Endothelial cell of umbilical vein (primary cell): ENCODE measurements at regions not wholly inside any gene's neighbourhood (a gene's known extent, or its start where the extent isn't known, plus 50 kb on each side); places are given as distances from the start of the nearest gene placed in this dataset.

Experiments
- BruUV-seq: library from RNA; stranded (reverse); fragments of 400-500 nt; replicated peaks from 2 replicates; lab custom pipeline; 2021; lab: Mats Ljungman, UMichigan
- CTCF ChIA-PET: fragments of 300-600, 350-600 bp; sonication (Branson Sonifier 250); formaldehyde crosslinking; loops from one replicate; lab custom pipeline; 2021; ENCODE audit warnings: antibody characterized with exemption, inconsistent platforms; lab: Charles Lee
- POLR2A ChIA-PET: fragments of 300-600, 350-600 bp; sonication (Branson Sonifier 250); formaldehyde crosslinking; loops from one replicate; lab custom pipeline; 2021; ENCODE audit warnings: antibody characterized with exemption, inconsistent platforms; lab: Charles Lee
- DNase-seq: peaks from one replicate; pipeline ENCODE4 v3.0.0-alpha.2; 2011; ENCODE audit warnings: low read depth, low spot score
- FAIRE-seq: peaks from 2 replicates; lab custom pipeline; 2011; peaks lifted over from hg19 to GRCh38; lab: Jason Lieb, UNC
- H2AFZ ChIP-seq: 2 replicates; pipeline ENCODE4 v1.6.0; 2012; ENCODE audit warnings: low read depth, low read length, control low read depth, inconsistent platforms
- H3K27ac ChIP-seq: 2 replicates; pipeline ENCODE4 v1.5.1; 2011; ENCODE audit warnings: low read depth, mild to moderate bottlenecking, control low read depth, low read length, moderate library complexity; ENCODE audit not compliant: insufficient read depth
- H3K27me3 ChIP-seq, 2 experiments: 2 replicates each; pipeline versions ENCODE4 v1.6.0 to v1.6.1; 2011; ENCODE audit warnings: low read length in 2 of 2, mixed read lengths in 1 of 2; ENCODE audit not compliant: control insufficient read depth in 2 of 2, insufficient read depth in 2 of 2
- H3K36me3 ChIP-seq, 2 experiments: 2 replicates in 1 of 2; 3 replicates in 1 of 2; pipeline ENCODE4 v1.5.1; 2011; ENCODE audit warnings: low read length in 2 of 2, mild to moderate bottlenecking in 1 of 2, moderate library complexity in 1 of 2; ENCODE audit not compliant: control insufficient read depth in 2 of 2, insufficient read depth in 2 of 2; ENCODE audit errors: extremely low read depth in 1 of 2
- H3K4me1 ChIP-seq: 3 replicates; pipeline ENCODE4 v1.5.1; 2011; ENCODE audit warnings: mild to moderate bottlenecking, low read length; ENCODE audit not compliant: control insufficient read depth, insufficient read depth; ENCODE audit errors: extremely low read depth
- H3K4me2 ChIP-seq: 2 replicates; pipeline ENCODE4 v1.6.1; 2011; ENCODE audit warnings: low read length, control low read depth, mixed read lengths; ENCODE audit not compliant: insufficient read depth
- H3K4me3 ChIP-seq, 3 experiments: fragments of 200-600 bp in 1 of 3; sonication (generic), shearing (Covaris generic) in 1 of 3; replicated peaks in 1 of 3; 2 replicates each; pipeline ENCODE4 v1.5.1; 2011 to 2016; ENCODE audit warnings: control low read depth in 3 of 3, low read length in 3 of 3, mild to moderate bottlenecking in 2 of 3, inconsistent platforms in 1 of 3, low read depth in 1 of 3, moderate library complexity in 1 of 3; ENCODE audit not compliant: insufficient read depth in 1 of 3
- H3K79me2 ChIP-seq: 2 replicates; pipeline ENCODE4 v1.6.0; 2012; ENCODE audit warnings: low read length, inconsistent platforms; ENCODE audit not compliant: control insufficient read depth, insufficient read depth
- H3K9ac ChIP-seq: replicated peaks from 2 replicates; pipeline ENCODE3; 2011; ENCODE audit warnings: low read length, control low read depth; ENCODE audit not compliant: insufficient read depth; ENCODE audit errors: extremely low read depth
- H3K9me1 ChIP-seq: replicated peaks from 3 replicates; pipeline ENCODE4 v1.6.0; 2011; ENCODE audit warnings: mild to moderate bottlenecking, low read length; ENCODE audit not compliant: control insufficient read depth, insufficient read depth; ENCODE audit errors: extremely low read depth
- H3K9me3 ChIP-seq: replicated peaks from 2 replicates; pipeline ENCODE4 v1.5.1; 2012; ENCODE audit warnings: low read length, inconsistent platforms; ENCODE audit not compliant: control insufficient read depth, insufficient read depth
- H4K20me1 ChIP-seq: replicated peaks from 2 replicates; pipeline ENCODE3; 2011; ENCODE audit warnings: mild to moderate bottlenecking, low read length; ENCODE audit not compliant: control insufficient read depth, insufficient read depth; ENCODE audit errors: extremely low read depth
- CTCF ChIP-seq, 2 donors: IDR thresholded peaks; 1 replicate in 1 of 2; 2 replicates in 1 of 2; pipeline ENCODE4 v1.5.1; 2011; ENCODE audit warnings: low read length in 2 of 2, mild to moderate bottlenecking in 2 of 2, moderate library complexity in 2 of 2, control low read depth in 1 of 2, inconsistent platforms in 1 of 2, low read depth in 1 of 2; ENCODE audit not compliant: insufficient read depth in 1 of 2; ENCODE audit errors: extremely low read depth in 1 of 2
- EZH2 ChIP-seq: IDR thresholded peaks from 2 replicates; pipeline ENCODE4 v1.6.1; 2012; ENCODE audit warnings: borderline replicate concordance, low read depth, mild to moderate bottlenecking, moderate library complexity, low read length, inconsistent platforms; ENCODE audit not compliant: severe bottlenecking
- FOS ChIP-seq: IDR thresholded peaks from 2 replicates; pipeline ENCODE4 v1.6.1; 2011; ENCODE audit warnings: mild to moderate bottlenecking, low read length, moderate library complexity, borderline replicate concordance; ENCODE audit not compliant: insufficient read depth
- JUN ChIP-seq: IDR thresholded peaks from 2 replicates; pipeline ENCODE4 v1.6.1; 2011; ENCODE audit warnings: borderline replicate concordance, low read depth; ENCODE audit not compliant: insufficient read length, insufficient read depth
- MAX ChIP-seq: IDR thresholded peaks from 2 replicates; pipeline ENCODE4 v1.6.1; 2011; ENCODE audit not compliant: insufficient read depth, insufficient read length
- MYC ChIP-seq: IDR thresholded peaks from one replicate; pipeline ENCODE4 v1.6.1; 2011; ENCODE audit warnings: mild to moderate bottlenecking, low read depth, low read length
- POLR2A ChIP-seq: IDR thresholded peaks from 2 replicates; pipeline ENCODE4 v1.6.1; 2012; ENCODE audit warnings: low read depth, mild to moderate bottlenecking, control low read depth, low read length
- POLR2AphosphoS5 ChIP-seq: IDR thresholded peaks from 2 replicates; pipeline ENCODE4 v1.6.1; 2012; ENCODE audit warnings: low read depth, mild to moderate bottlenecking, control low read depth, low read length, moderate library complexity; ENCODE audit not compliant: insufficient read depth
- dilution Hi-C: fragments of 300-500 bp; cut with MboI; formaldehyde crosslinking; loops from one replicate; pipeline ENCODE4 v1.15.0; 2019; ENCODE audit warnings: low sequenced_read_pairs; ENCODE audit not compliant: extremely low pct_ligation_motif_present
- intact Hi-C: fragments of 100-400 bp; cut with micrococcal nuclease; formaldehyde crosslinking; loops from one replicate; pipeline ENCODE4 v1.10.0; 2022

- no peaks in the 10 kb centered on the region for H3K4me1 ChIP-seq
- H3K4me2 ChIP-seq, result no peak overlapping the region
- H3K4me3 ChIP-seq, result no peak overlapping the region
- no peaks in the 10 kb centered on the region for H3K27me3 ChIP-seq
- FAIRE-seq (no peak), DNase-seq (no peak)
- no peak overlapping the region for H2AFZ ChIP-seq
- CTCF ChIA-PET, result no interaction called here
- no peak overlapping the region for H3K9ac ChIP-seq
- no TSS peak for BruUV-seq
- intact Hi-C loops, result no loop called here
- no peaks in the 10 kb centered on the region for H4K20me1 ChIP-seq
- TF ChIP-seq EZH2, result no peak
- TF ChIP-seq MAX, result no peak
- TF ChIP-seq MYC, result no peak
- no peak for TF ChIP-seq POLR2AphosphoS5
- TF ChIP-seq JUN, result no peak
- no peak for TF ChIP-seq FOS
- TF ChIP-seq CTCF (IDR thresholded peaks at IDR 0.05; ENCODE audit: extremely low read depth in 1 of 2, insufficient read depth in 1 of 2, low read depth in 1 of 2, low read length in 2 of 2), result no peak
- TF ChIP-seq POLR2A, result no peak
- H3K27ac ChIP-seq, result no peak overlapping the region
- H3K9me3 ChIP-seq, result no peaks in the 10 kb centered on the region
- no peaks in the 10 kb centered on the region for H3K9me1 ChIP-seq
- no peaks in the 10 kb centered on the region for H3K79me2 ChIP-seq
- POLR2A ChIA-PET, result no interaction called here
- no peaks in the 10 kb centered on the region for H3K36me3 ChIP-seq
- dilution Hi-C loops, result no loop called here
Measured at GRCh38 chrX:78548012-78548411, 111.1 kb downstream of the RTL3 start.
